GM13977 (cell line): ENCODE measurements at regions not wholly inside any gene's neighbourhood (a gene's known extent, or its start where the extent isn't known, plus 50 kb on each side); places are given as distances from the start of the nearest gene placed in this dataset.

ENCODE experiments used
- DNase-seq: peaks from one replicate; pipeline ENCODE4 v3.0.0; 2012; ENCODE audit warnings: low spot score
- in situ Hi-C: fragments of 300-500 bp; cut with MboI; formaldehyde crosslinking; loops from one replicate; pipeline ENCODE4 v1.12.0; 2022; ENCODE audit warnings: low sequenced_read_pairs, low pct_unique_long_range_greater_than_20kb, mixed read lengths, inconsistent platforms; ENCODE audit not compliant: unreplicated experiment
- TF ChIP-seq, protein P1 (sequence below): IDR thresholded peaks from 2 replicates; pipeline ENCODE4 v1.5.1; 2012; ENCODE audit warnings: mild to moderate bottlenecking, control low read depth; ENCODE audit not compliant: insufficient read depth; ENCODE audit errors: extremely low read depth, missing control alignments

- in situ Hi-C loops = no loop called here
- no peak for DNase-seq
- TF ChIP-seq, protein P1, sequence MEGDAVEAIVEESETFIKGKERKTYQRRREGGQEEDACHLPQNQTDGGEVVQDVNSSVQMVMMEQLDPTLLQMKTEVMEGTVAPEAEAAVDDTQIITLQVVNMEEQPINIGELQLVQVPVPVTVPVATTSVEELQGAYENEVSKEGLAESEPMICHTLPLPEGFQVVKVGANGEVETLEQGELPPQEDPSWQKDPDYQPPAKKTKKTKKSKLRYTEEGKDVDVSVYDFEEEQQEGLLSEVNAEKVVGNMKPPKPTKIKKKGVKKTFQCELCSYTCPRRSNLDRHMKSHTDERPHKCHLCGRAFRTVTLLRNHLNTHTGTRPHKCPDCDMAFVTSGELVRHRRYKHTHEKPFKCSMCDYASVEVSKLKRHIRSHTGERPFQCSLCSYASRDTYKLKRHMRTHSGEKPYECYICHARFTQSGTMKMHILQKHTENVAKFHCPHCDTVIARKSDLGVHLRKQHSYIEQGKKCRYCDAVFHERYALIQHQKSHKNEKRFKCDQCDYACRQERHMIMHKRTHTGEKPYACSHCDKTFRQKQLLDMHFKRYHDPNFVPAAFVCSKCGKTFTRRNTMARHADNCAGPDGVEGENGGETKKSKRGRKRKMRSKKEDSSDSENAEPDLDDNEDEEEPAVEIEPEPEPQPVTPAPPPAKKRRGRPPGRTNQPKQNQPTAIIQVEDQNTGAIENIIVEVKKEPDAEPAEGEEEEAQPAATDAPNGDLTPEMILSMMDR = no peak
Observed at GRCh38 chr6:87901613-87902012, 146.0 kb upstream of the SPACA1 start.

- TF ChIP-seq, protein P1 = no peak
- DNase-seq = no peak
- in situ Hi-C loops = no loop called here
Observed at GRCh38 chr6:87900160-87900698, 147.4 kb upstream of the SPACA1 start.

DNA sequence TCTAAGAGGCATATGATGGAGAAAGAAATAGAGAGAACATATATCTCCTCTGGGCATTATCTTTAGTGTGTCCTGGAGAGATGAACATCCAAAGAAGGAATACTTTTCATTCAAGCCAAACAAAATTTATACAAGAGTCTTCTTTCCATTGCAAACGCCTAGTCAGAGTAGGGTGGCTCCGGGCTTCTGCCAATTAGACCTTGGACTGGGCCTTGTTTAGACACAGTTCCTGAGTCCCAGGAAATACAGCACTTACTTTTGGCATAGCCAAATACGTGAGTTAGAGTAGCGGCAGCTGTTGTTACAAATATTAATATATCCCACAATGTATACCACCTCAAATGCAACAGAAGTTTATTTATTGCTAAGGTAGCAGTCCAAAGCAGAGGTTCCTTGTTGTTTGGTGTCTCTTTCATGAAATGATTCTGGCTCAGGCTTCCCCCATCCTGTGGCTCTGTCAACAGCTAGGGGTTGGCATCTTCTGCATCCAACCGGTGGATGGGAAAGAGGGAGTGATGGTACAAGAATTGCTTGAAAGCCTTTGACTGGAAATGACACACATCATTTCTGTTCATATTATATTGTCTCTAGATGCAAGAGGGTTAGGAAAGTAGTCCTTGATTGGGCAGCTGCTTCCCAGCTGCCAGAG is 148.0 kb upstream of the SPACA1 start:
- DNase-seq = no peak
- TF ChIP-seq, protein P1 = no peak
- in situ Hi-C loops = no loop called here

- TF ChIP-seq, protein P1 = no peak
- in situ Hi-C loops = no loop called here
- DNase-seq = no peak
Observed at GRCh38 chr6:87897663-87898062, 150.0 kb upstream of the SPACA1 start.

GRCh38 chr6:87897013-87897412 is 150.6 kb upstream of the SPACA1 start:
- in situ Hi-C loops = no loop called here
- no peak for DNase-seq
- TF ChIP-seq, protein P1 = no peak

GRCh38 chr6:87887266-87887665 is 160.4 kb upstream of the SPACA1 start:
- no peak for DNase-seq
- TF ChIP-seq, protein P1 = no peak
- in situ Hi-C loops = no loop called here
